Mucosa of rectum (tissue), 2 donors: ENCODE measurements at regions not wholly inside any gene's neighbourhood (a gene's known extent, or its start where the extent isn't known, plus 50 kb on each side); places are given as distances from the start of the nearest gene placed in this dataset.

ENCODE experiments used
- H3K27ac ChIP-seq, 2 donors: one replicate each; pipeline ENCODE4 v1.7.0; 2013; ENCODE audit warnings: inconsistent platforms in 2 of 2, low read depth in 2 of 2, low read length in 2 of 2
- H3K27me3 ChIP-seq, 2 donors: one replicate each; pipeline ENCODE4 v1.7.0; 2013; ENCODE audit warnings: low read length in 2 of 2; ENCODE audit not compliant: control insufficient read depth in 2 of 2, insufficient read depth in 2 of 2
- H3K36me3 ChIP-seq, 2 donors: one replicate each; pipeline ENCODE4 v1.7.0; 2013; ENCODE audit warnings: low read length in 2 of 2; ENCODE audit not compliant: control insufficient read depth in 2 of 2, insufficient read depth in 2 of 2
- H3K4me1 ChIP-seq, 2 donors: one replicate each; pipeline ENCODE4 v1.7.0; 2013; ENCODE audit warnings: low read length in 2 of 2, mild to moderate bottlenecking in 1 of 2; ENCODE audit not compliant: control insufficient read depth in 2 of 2, insufficient read depth in 2 of 2
- H3K4me3 ChIP-seq, 2 donors: one replicate each; pipeline ENCODE4 v1.7.0; 2013; ENCODE audit warnings: low read length in 2 of 2
- H3K9ac ChIP-seq, 2 donors: one replicate each; pipeline ENCODE4 v1.7.0; 2013; ENCODE audit warnings: low read length in 2 of 2, low read depth in 1 of 2, mild to moderate bottlenecking in 1 of 2
- H3K9me3 ChIP-seq, 2 donors: one replicate each; pipeline ENCODE4 v1.7.0; 2013; ENCODE audit warnings: low read length in 2 of 2; ENCODE audit not compliant: control insufficient read depth in 2 of 2
- donor health status: healthy.
- donor health status: Normal muscosa, but diverticular disease.

GRCh38 chr4:24203926-24204325 lies 314.1 kb upstream of the PPARGC1A start:
- no peak overlapping the region for H3K4me3 ChIP-seq
- H3K27ac ChIP-seq: no peak overlapping the region
- no peaks in the 10 kb centered on the region for H3K9me3 ChIP-seq
- H3K9ac ChIP-seq: no peak overlapping the region
- H3K27me3 ChIP-seq: no peaks in the 10 kb centered on the region
- H3K36me3 ChIP-seq: no peaks in the 10 kb centered on the region
- no peaks in the 10 kb centered on the region for H3K4me1 ChIP-seq

DNA sequence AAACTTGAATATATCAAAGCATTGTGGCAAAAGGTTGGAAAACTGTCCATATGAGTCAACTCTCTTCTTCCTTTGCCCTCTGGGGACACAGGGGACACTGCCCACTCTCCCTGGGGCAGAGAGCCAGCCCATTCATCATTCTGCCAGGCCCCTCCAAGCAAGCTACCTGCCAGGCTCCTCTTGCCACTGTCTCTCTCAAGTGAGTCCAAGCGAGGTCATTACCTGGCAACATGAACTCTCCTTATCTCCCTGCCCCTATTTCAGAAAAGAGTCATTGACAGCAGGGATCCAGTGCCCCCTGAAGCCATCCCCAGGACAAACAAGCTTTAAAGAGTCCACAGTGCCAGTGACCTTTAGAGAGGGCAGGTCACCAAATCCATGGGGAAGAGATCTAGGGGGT lies 312.7 kb upstream of the PPARGC1A start:
- Histone ChIP-seq H3K4me3 (no peak overlapping the region), H3K27me3 (no peaks in the 10 kb centered on the region), H3K9ac (no peak overlapping the region), H3K27ac (no peak overlapping the region), H3K36me3 (no peaks in the 10 kb centered on the region), H3K4me1 (no peaks in the 10 kb centered on the region), H3K9me3 (no peaks in the 10 kb centered on the region)

DNA sequence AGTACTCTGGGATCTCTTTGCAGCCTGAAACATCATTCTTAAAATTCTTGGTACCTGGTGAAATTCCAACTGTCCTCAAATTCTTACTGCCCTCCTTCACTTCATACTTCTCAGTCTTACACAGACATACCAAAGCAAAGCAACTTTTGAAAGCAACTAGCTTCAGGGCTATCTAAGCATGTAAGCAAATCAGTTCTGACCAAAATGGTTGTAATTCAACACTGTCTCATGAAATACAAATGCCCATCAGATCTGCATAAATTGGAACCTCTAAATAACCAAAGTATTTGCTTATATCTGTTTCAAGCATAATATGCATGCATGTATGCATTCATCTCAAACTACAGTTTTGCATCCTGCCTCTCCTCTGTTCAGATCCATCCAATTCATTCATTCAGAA lies 308.1 kb upstream of the PPARGC1A start:
- Histone ChIP-seq H3K4me3 (no peak overlapping the region), H3K27me3 (no peaks in the 10 kb centered on the region), H3K27ac (no peak overlapping the region), H3K9me3 (no peaks in the 10 kb centered on the region), H3K9ac (no peak overlapping the region), H3K4me1 (no peaks in the 10 kb centered on the region), H3K36me3 (no peaks in the 10 kb centered on the region)

DNA sequence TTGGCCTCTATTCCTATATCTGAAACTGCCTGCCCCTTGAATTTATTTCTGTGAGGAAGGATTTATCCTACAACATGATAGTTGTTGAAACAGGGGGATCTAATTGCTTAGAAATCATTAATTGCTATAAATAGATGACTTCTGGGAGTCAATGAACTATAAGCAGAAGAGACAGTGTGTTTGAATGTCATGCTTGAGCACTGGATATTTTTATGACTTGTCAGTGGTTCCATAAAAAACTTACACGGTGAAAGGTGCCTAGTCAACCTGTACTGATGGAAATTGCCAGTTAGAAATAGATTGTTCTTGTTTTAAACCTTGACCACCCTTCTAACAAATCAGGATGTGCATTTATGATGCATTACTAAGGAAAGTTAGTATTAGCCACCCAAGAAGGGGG lies 306.9 kb upstream of the PPARGC1A start:
- Histone ChIP-seq H3K36me3 (no peaks in the 10 kb centered on the region), H3K27ac (no peak overlapping the region), H3K9me3 (no peaks in the 10 kb centered on the region), H3K27me3 (no peaks in the 10 kb centered on the region), H3K4me1 (no peaks in the 10 kb centered on the region), H3K4me3 (no peak overlapping the region), H3K9ac (no peak overlapping the region)

DNA sequence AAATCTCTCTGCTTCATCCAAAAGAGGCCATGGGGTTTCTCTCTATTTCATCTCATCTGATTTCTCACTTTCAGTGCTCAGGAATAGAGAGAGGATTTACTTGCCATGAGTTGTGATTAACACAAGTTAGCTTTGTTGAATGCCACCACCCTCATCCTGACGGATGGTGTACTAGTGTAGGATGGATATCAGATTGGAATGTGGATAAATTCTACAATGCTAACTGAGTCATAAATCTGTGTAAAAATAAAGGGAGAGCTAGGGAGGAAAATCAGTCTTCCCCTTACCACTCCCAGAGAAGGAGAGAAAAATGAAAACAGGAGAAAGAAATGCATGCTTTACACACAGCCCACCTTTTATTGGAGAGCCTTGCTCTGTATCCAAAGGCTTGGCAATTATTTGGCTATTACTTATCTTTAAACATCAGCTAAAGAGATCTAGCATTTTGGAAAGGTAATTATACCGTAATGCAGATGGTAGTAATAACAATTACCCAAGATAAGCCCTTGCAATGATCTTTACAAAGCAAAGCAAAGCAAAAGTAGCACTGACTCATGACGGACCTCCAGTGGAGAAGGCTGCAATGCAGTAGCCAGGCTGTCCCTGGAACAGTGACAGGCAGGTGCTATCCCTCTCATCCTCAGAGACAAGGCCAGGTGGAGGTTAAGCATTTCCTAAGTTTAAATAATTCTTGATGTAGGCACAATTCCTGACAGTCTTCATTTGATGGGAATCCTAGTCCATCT lies 306.3 kb upstream of the PPARGC1A start:
- Histone ChIP-seq H3K4me3 (no peak overlapping the region), H3K27me3 (no peaks in the 10 kb centered on the region), H3K27ac (no peak overlapping the region), H3K36me3 (no peaks in the 10 kb centered on the region), H3K9ac (no peak overlapping the region), H3K9me3 (no peaks in the 10 kb centered on the region), H3K4me1 (no peaks in the 10 kb centered on the region)

- Histone ChIP-seq H3K4me1 (no peaks in the 10 kb centered on the region), H3K27me3 (no peaks in the 10 kb centered on the region), H3K4me3 (no peak overlapping the region), H3K36me3 (no peaks in the 10 kb centered on the region), H3K9ac (no peak overlapping the region), H3K9me3 (no peaks in the 10 kb centered on the region), H3K27ac (no peak overlapping the region)
Observed at GRCh38 chr4:24192018-24192641, 302.3 kb upstream of the PPARGC1A start.

DNA sequence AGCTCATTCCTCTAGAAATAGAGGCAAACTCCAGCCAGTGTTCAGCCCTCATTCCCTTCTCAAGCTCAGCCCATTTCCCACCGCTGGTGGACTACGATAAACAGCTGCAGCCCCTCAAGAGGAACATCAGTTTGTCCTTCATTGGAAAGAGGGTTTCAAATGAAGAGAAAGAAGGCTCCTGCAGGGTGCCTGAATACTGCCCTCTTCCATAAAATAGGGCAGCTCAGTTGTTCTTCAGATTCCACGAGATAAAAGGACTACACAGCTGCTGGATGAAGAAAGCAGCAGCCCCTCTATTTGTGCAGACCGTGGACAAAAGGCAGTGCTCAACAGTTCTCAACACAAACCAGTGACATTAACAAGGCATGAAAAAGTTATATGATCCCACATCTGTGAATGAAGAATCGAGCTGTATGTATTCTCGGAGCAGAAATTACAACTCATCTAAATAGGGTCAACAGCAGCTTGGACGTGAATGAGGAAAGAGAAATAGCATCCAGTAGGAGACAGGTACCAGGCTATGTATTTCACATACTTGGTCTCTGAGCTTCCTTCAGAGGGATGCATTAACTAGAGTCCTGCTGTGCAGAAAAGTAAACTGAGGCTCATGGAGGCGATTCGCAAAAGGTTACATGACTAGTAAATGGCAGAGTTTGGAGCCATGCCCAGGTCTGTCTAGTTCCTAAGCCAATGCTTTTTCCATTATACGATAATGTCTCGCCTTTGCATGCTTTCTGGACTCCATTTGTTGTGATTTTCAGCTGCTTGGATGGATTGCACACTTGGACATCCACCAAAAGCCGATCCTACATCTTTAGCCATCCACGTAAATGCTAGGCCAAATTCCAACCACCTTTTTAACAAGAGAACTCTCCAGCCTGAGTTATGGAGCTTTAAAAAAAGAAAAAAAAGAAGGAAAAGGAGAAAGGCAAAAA lies 301.2 kb upstream of the PPARGC1A start:
- Histone ChIP-seq H3K9me3 (no peaks in the 10 kb centered on the region), H3K36me3 (no peaks in the 10 kb centered on the region), H3K9ac (no peak overlapping the region), H3K27ac (no peak overlapping the region), H3K4me3 (no peak overlapping the region), H3K4me1 (no peaks in the 10 kb centered on the region), H3K27me3 (no peaks in the 10 kb centered on the region)

DNA sequence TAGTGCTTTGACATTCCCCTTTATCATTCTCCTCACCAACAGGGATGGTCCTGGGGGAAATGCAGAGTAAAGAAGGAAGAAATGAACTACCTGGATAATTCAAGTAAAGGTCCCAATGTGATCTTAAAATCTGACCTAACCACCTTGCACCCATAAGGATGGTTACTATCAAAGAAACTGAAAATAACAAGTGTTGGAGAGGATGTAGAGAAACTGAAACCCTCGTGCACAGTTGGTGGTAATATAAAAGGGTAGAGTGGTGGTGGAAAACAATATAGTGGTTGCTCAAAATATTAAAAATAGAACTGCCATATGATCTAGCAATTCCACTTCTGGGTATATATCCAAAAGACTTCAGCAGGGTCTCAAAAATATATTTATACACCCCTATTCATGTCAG lies 298.6 kb upstream of the PPARGC1A start:
- no peak overlapping the region for H3K9ac ChIP-seq
- H3K27ac ChIP-seq: no peak overlapping the region
- no peaks in the 10 kb centered on the region for H3K9me3 ChIP-seq
- H3K36me3 ChIP-seq: no peaks in the 10 kb centered on the region
- H3K27me3 ChIP-seq: no peaks in the 10 kb centered on the region
- H3K4me3 ChIP-seq: no peak overlapping the region
- no peaks in the 10 kb centered on the region for H3K4me1 ChIP-seq

DNA sequence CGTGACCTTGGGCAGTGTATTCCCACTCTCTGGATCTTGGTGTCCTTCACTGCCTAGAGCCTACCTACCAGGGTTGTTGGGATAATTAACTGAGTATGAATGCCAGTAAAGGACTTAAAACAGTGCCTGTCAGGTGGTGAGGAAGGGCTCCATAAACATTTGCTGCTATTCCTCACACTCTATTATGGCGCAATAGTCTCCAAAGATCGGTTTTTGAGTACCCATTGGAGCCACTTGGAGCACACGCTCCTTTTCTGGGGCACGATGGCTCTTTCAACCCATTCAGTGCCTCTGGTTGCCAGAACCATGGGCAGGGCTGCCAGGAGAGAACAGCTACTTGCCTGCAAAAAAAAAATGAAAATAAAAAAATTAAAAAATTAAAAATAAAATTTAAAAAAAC lies 296.6 kb upstream of the PPARGC1A start:
- Histone ChIP-seq H3K27me3 (no peaks in the 10 kb centered on the region), H3K9me3 (no peaks in the 10 kb centered on the region), H3K36me3 (no peaks in the 10 kb centered on the region), H3K27ac (no peak overlapping the region), H3K4me3 (no peak overlapping the region), H3K9ac (no peak overlapping the region), H3K4me1 (no peaks in the 10 kb centered on the region)

- no peaks in the 10 kb centered on the region for H3K36me3 ChIP-seq
- H3K4me1 ChIP-seq: no peaks in the 10 kb centered on the region
- H3K27me3 ChIP-seq: no peaks in the 10 kb centered on the region
- H3K9me3 ChIP-seq: no peaks in the 10 kb centered on the region
- H3K27ac ChIP-seq: no peak overlapping the region
- H3K4me3 ChIP-seq: no peak overlapping the region
- H3K9ac ChIP-seq: no peak overlapping the region
Observed at GRCh38 chr4:24181005-24181404, 291.2 kb upstream of the PPARGC1A start.
